Endometrial microvascular endothelial cells (primary cell): ENCODE measurements at regions not wholly inside any gene's neighbourhood (a gene's known extent, or its start where the extent isn't known, plus 50 kb on each side); places are given as distances from the start of the nearest gene placed in this dataset.

Experiments
- in situ Hi-C: cut with HindIII; loops from 2 replicates; pipeline ENCODE4 v1.10.0; 2017; ENCODE audit warnings: low sequenced_read_pairs, low pct_unique_long_range_greater_than_20kb; ENCODE audit errors: inconsistent ontology term

- in situ Hi-C loops, result no loop called here
Observed at GRCh38 chr5:74342948-74343682, 297.4 kb downstream of the ENC1 start.

GRCh38 chr5:74342182-74342581 lies 298.3 kb downstream of the ENC1 start:
- in situ Hi-C loops, result no loop called here

- in situ Hi-C loops, result no loop called here
Observed at GRCh38 chr5:74341221-74341620, 299.3 kb downstream of the ENC1 start.

GRCh38 chr5:74340476-74340875 lies 300.1 kb downstream of the ENC1 start:
- in situ Hi-C loops, result no loop called here

- in situ Hi-C loops, result no loop called here
Observed at GRCh38 chr5:74337984-74338310, 302.6 kb downstream of the ENC1 start.

DNA sequence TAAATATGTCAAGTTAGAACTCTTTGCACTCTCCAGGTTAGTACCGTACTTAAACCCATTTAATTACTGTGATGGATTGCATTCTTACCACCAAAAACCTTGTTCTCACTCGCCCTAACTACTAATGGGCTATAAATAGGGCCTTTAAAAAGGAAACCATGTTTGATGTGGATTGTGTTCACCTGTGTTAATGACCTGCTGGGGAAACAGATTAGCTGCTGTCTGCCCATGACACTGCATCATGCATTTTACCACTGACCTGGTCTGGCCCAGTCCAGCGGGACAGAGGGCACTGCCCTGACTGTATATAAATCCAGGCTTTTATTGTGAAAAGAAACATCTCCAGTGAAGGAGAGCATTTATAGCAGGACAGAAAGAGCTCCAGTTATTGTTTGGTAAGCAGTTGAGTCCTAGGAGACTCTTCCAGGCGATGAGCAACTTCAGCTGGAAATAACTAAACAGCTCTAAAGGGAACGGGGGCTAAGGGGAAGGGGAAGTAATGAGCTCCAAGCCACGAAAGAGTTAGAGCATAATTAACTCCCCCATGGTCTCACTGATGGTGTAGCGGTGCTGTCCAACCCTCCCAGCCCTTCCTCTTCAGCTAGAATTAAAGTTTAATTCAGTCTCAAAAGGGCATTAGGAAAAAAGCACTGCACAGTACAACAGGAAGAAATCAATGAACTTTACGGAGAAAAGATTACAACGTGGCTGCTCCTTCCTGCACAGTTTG lies 303.1 kb downstream of the ENC1 start:
- in situ Hi-C loops, result no loop called here

GRCh38 chr5:74336297-74336696 lies 304.2 kb downstream of the ENC1 start:
- in situ Hi-C loops, result no loop called here

DNA sequence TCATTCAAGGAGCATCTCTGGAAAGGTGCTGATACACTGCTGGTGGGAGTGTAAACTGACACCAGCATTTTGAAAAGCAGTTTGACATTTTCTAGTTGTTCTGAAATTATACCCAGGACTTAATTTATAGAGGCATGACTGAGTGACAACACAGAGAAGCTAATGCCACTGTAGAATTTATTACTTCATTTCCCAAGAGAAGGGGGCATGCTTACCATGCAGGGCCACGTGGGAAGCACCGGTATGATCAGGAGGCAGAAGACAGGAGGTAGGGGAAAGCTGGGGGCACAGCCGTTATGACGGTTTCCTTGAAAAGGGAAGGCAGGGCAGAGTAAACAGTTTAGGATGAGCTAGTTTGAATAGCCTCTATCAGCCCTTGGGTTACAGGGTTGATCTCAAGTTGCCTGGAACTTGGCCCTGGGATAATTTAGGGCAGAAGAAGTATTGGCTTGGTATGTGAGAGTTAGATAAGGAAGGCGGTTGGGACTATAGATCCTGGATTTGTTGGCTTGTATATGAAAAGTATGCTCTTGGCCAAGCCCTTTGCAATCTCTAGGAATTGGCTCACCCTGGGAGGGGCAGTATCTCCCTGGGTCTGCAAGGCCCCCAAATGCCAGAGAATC lies 305.7 kb downstream of the ENC1 start:
- in situ Hi-C loops, result no loop called here

GRCh38 chr5:74334062-74334761 lies 306.3 kb downstream of the ENC1 start:
- in situ Hi-C loops, result no loop called here

DNA sequence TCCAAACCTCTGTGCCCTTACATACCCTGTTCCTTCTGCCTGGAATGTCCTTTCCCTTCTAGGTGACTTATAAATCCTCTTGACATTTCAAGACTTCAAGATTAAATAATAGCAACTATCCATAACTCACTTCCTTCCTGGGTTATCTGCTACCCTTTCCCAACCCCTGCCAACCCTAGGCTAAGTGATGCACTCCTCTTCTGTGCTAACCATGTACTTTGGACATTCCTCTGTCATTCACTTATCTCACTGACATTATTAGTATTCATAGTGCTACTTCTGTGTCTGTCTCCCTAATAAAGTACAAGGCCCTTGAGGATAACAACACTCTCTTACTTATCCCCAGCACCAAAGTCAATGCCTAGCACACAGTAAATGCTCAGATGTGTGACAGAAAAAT lies 307.1 kb downstream of the ENC1 start:
- in situ Hi-C loops, result no loop called here

DNA sequence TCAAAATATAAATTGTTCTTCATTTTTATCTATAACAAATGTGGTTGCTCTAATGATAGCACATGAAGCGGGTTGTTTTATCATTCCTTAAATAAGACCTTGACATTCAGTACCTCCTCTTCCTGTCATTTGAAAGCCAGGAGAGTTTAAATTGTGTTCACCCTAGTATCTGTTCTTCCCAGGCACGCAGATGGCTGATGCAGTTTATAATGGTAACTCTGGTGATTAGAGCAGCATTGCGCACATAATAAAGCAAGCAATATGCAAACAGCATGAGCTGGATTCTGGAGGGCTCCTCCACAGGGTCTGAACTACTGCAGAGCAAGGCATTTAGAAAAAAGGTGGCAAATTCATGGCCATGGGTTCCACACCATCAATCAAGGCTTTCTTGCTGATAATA lies 307.8 kb downstream of the ENC1 start:
- in situ Hi-C loops, result no loop called here

GRCh38 chr5:74332006-74332405 lies 308.5 kb downstream of the ENC1 start:
- in situ Hi-C loops, result no loop called here

DNA sequence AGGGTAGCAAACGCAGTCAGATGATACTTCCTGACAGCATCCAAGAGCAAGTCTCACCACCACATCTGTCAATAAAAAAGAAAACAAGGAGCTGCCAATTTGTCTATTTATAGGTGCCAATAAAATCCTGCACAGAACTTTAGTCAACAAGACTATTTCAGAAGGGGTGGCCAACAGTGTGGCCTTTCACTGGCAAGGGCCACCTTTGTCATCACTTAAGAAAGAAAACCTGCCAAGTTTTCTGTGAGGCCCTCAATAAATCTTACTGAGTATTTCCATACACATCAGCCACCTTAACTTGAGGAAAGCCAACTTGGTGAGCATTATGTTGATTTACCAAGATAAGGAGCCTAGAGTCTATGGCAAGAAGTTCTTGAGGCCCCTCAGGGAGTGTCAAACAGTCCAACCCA lies 312.3 kb downstream of the ENC1 start:
- in situ Hi-C loops, result no loop called here

DNA sequence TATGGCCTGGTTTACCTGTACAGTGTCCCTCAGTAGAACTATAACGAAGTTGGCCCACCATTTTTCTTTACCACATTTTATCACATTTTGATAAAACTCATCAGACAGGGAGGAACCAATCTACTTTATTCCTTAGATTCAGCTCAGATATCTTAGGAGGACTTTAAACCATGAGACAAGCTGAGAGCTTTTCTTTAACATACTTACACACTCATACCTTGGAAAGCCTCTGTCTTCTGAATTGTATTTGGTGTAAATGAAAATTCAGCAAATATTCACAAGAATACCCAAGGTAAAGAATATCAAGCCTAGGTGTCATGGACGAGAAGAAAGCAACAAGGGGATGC lies 313.2 kb downstream of the ENC1 start:
- in situ Hi-C loops, result no loop called here

DNA sequence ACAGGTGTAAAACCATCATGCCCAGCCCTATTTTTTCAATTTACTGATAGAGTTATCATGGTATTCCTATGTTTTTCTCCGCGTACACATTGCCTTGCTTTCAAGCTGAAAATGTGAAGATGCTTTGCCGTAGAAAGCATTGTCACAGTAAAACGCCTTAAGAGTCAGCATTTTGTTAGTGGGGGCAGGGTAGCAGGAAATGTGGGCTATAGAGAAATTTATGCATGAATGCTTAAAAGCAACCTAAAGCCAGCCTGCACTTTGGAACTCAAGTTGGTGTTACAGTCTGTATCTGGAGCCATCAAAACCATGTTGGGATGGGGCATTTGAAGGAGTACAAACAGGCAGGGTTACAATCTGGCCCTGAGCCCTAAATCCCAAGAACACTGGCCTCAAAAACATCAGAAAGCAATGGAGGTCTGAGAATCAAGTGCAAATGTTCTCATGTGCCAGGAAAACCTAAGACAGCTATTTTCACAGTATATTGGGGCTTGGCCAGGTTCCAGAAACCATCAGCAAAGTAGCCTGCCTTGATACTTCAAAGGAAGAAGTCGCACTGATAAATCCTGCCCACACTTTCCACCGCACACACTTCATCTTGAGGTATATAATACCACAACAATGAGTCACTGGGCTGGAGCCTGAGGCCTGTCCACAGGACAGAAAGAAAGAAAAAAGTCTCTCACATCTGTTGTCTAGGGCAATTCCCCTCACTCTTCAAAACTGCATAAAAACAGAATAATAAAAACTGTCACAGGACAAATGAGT lies 313.8 kb downstream of the ENC1 start:
- in situ Hi-C loops, result no loop called here

- in situ Hi-C loops, result no loop called here
Observed at GRCh38 chr5:74325866-74326265, 314.7 kb downstream of the ENC1 start.

- in situ Hi-C loops, result no loop called here
Observed at GRCh38 chr5:74324556-74324955, 316.0 kb downstream of the ENC1 start.

GRCh38 chr5:74322944-74323343 lies 317.6 kb downstream of the ENC1 start:
- in situ Hi-C loops, result no loop called here

DNA sequence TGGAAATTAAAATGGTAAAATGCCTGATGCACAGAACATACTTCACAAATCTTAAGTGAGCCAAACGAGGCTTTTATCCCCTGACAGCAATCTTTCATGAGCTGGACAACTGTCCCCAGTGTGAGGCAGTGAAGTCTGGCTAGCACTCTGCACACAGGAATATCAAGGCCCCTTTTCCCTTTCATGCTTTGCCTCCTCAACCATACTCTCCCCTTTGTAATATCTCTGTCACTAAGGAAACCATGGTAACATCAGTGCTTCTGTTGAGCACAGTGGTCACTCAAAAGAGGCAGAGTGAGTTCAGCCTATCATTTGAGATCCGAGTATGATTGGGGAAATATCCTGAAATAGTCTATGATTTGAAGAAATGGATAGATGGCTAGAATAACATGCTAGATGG lies 318.3 kb downstream of the ENC1 start:
- in situ Hi-C loops, result no loop called here
